H1 (cell line): ENCODE measurements at regions not wholly inside any gene's neighbourhood (a gene's known extent, or its start where the extent isn't known, plus 50 kb on each side); places are given as distances from the start of the nearest gene placed in this dataset.
A peak's percentile ranks its signal among the peaks of the same experiment; 100 is the strongest.

Experiments used
- CTCF ChIA-PET: fragments of 300-600 bp; sonication (Branson Sonifier 250); formaldehyde crosslinking; loops from one replicate; lab custom pipeline; 2021; ENCODE audit not compliant: partially characterized antibody; lab: Charles Lee
- POLR2A ChIA-PET: fragments of 300-600 bp; sonication (Branson Sonifier 250); formaldehyde crosslinking; loops from one replicate; lab custom pipeline; 2021; ENCODE audit warnings: inconsistent platforms; ENCODE audit not compliant: partially characterized antibody; lab: Charles Lee
- DNase-seq, 2 experiments: peaks; one replicate each; pipeline versions ENCODE4 v3.0.0 to v3.0.0-alpha.2; 2010 to 2022; ENCODE audit warnings: low spot score in 2 of 2, low read depth in 1 of 2, mixed read lengths in 1 of 2
- FAIRE-seq: peaks from 2 replicates; lab custom pipeline; 2011; peaks lifted over from hg19 to GRCh38; lab: Jason Lieb, UNC
- H2AFZ ChIP-seq: 2 replicates; pipeline ENCODE4 v1.8.1; 2012; ENCODE audit warnings: low read length, inconsistent platforms
- H2AK5ac ChIP-seq: 2 replicates; pipeline ENCODE4 v1.6.1; 2013; ENCODE audit warnings: low read depth, low read length
- H2BK120ac ChIP-seq: replicated peaks from 2 replicates; pipeline ENCODE3; 2013; ENCODE audit warnings: low read depth, low read length, inconsistent platforms
- H2BK12ac ChIP-seq: 2 replicates; pipeline ENCODE4 v1.6.1; 2013; ENCODE audit warnings: low read depth, low read length
- H2BK15ac ChIP-seq: 2 replicates; pipeline ENCODE4 v1.6.1; 2013; ENCODE audit warnings: low read length
- H2BK20ac ChIP-seq: 2 replicates; pipeline ENCODE4 v1.6.1; 2013; ENCODE audit warnings: low read length
- H2BK5ac ChIP-seq: 2 replicates; pipeline ENCODE4 v1.6.1; 2013; ENCODE audit warnings: low read depth, low read length
- H3K14ac ChIP-seq: 2 replicates; pipeline ENCODE4 v1.6.1; 2013; ENCODE audit warnings: inconsistent platforms; ENCODE audit not compliant: insufficient read length
- H3K18ac ChIP-seq: 2 replicates; pipeline ENCODE4 v1.6.1; 2013; ENCODE audit warnings: low read length; ENCODE audit errors: extremely low read depth
- H3K23ac ChIP-seq: 2 replicates; pipeline ENCODE4 v1.6.1; 2013; ENCODE audit warnings: inconsistent platforms; ENCODE audit not compliant: insufficient read length
- H3K23me2 ChIP-seq: 2 replicates; pipeline ENCODE4 v1.6.1; 2013; ENCODE audit warnings: low read depth, low read length
- H3K27ac ChIP-seq: 2 replicates; pipeline ENCODE4 v1.6.1; 2011; ENCODE audit warnings: low read depth, low read length, inconsistent platforms
- H3K27me3 ChIP-seq, 4 experiments: replicated peaks in 1 of 4; 1 replicate in 1 of 4; 2 replicates in 3 of 4; pipeline versions ENCODE4 v1.6.1 to v1.8.1; 2011 to 2013; ENCODE audit warnings: low read length in 3 of 4, mild to moderate bottlenecking in 3 of 4, inconsistent platforms in 2 of 4, mixed read lengths in 2 of 4, moderate library complexity in 1 of 4; ENCODE audit not compliant: control insufficient read depth in 3 of 4, insufficient read depth in 3 of 4; ENCODE audit errors: extremely low read depth in 1 of 4
- H3K36me3 ChIP-seq, 4 experiments: 2 replicates each; pipeline versions ENCODE4 v1.6.1 to v1.8.1; 2011 to 2013; ENCODE audit warnings: mild to moderate bottlenecking in 4 of 4, low read length in 3 of 4, moderate library complexity in 2 of 4, control low read depth in 1 of 4, inconsistent platforms in 1 of 4; ENCODE audit not compliant: insufficient read depth in 4 of 4, control insufficient read depth in 2 of 4
- H3K4ac ChIP-seq: replicated peaks from 2 replicates; pipeline ENCODE3; 2013; ENCODE audit warnings: low read length, low read depth, mixed read lengths, inconsistent platforms; ENCODE audit not compliant: insufficient read length
- H3K4me1 ChIP-seq, 4 experiments: replicated peaks in 1 of 4; 1 replicate in 1 of 4; 2 replicates in 3 of 4; pipeline versions ENCODE4 v1.6.1 to v1.8.1; 2011 to 2013; ENCODE audit warnings: low read length in 3 of 4, inconsistent platforms in 2 of 4, mixed read lengths in 1 of 4; ENCODE audit not compliant: insufficient read depth in 4 of 4, control insufficient read depth in 3 of 4
- H3K4me2 ChIP-seq, 2 experiments: 2 replicates each; pipeline versions ENCODE4 v1.6.1 to v1.8.1; 2011 to 2013; ENCODE audit warnings: low read depth in 2 of 2, low read length in 2 of 2, control low read depth in 1 of 2, inconsistent platforms in 1 of 2, mild to moderate bottlenecking in 1 of 2; ENCODE audit not compliant: insufficient read depth in 1 of 2
- H3K4me3 ChIP-seq, 4 experiments: fragments of 200-600, 300-600 bp in 1 of 4; sonication (generic), shearing (Covaris generic), sonication (Bioruptor Twin) in 1 of 4; 2 replicates each; pipeline versions ENCODE4 v1.5.1 to v1.8.1; 2011 to 2016; ENCODE audit warnings: low read length in 4 of 4, low read depth in 3 of 4, control low read depth in 2 of 4, inconsistent platforms in 2 of 4, mild to moderate bottlenecking in 2 of 4, mixed read lengths in 1 of 4, moderate library complexity in 1 of 4; ENCODE audit not compliant: insufficient read depth in 2 of 4; ENCODE audit errors: extremely low read depth in 1 of 4
- H3K56ac ChIP-seq: replicated peaks from 2 replicates; pipeline ENCODE3; 2013; ENCODE audit warnings: low read depth, mild to moderate bottlenecking, mixed read lengths, low read length, inconsistent platforms; ENCODE audit not compliant: insufficient read length
- H3K79me1 ChIP-seq: 2 replicates; pipeline ENCODE4 v1.6.1; 2013; ENCODE audit warnings: low read depth, low read length, control low read depth
- H3K79me2 ChIP-seq, 2 experiments: 2 replicates each; pipeline versions ENCODE4 v1.6.1 to v1.8.1; 2012 to 2013; ENCODE audit warnings: low read length in 2 of 2, mild to moderate bottlenecking in 2 of 2, inconsistent platforms in 1 of 2; ENCODE audit not compliant: insufficient read depth in 2 of 2, control insufficient read depth in 1 of 2
- H3K9ac ChIP-seq, 4 experiments: replicated peaks in 1 of 4; 1 replicate in 1 of 4; 2 replicates in 3 of 4; pipeline versions ENCODE4 v1.6.1 to v1.8.1; 2011 to 2013; ENCODE audit warnings: low read depth in 3 of 4, low read length in 3 of 4, control low read depth in 2 of 4, mild to moderate bottlenecking in 2 of 4, moderate library complexity in 2 of 4, inconsistent platforms in 1 of 4; ENCODE audit errors: extremely low read depth in 1 of 4
- H3K9me3 ChIP-seq, 2 experiments: 2 replicates each; pipeline versions ENCODE4 v1.6.1 to v1.8.1; 2012 to 2013; ENCODE audit warnings: mild to moderate bottlenecking in 2 of 2, moderate library complexity in 2 of 2, control low read depth in 1 of 2, inconsistent platforms in 1 of 2, low read depth in 1 of 2, low read length in 1 of 2, mixed read lengths in 1 of 2; ENCODE audit not compliant: insufficient read depth in 2 of 2
- H4K20me1 ChIP-seq, 2 experiments: replicated peaks in 1 of 2; 2 replicates each; pipeline versions ENCODE3 to v1.8.1; 2011 to 2013; ENCODE audit warnings: inconsistent platforms in 2 of 2, low read length in 2 of 2, mild to moderate bottlenecking in 1 of 2; ENCODE audit not compliant: insufficient read depth in 2 of 2, control insufficient read depth in 1 of 2
- H4K5ac ChIP-seq: 2 replicates; pipeline ENCODE4 v1.6.1; 2013; ENCODE audit warnings: low read length, low read depth, mixed read lengths, inconsistent platforms; ENCODE audit not compliant: insufficient read length
- H4K8ac ChIP-seq: 2 replicates; pipeline ENCODE4 v1.8.0; 2013; ENCODE audit warnings: mild to moderate bottlenecking, moderate library complexity, low read length, inconsistent platforms; ENCODE audit not compliant: insufficient read depth; ENCODE audit errors: extremely low read depth
- H4K91ac ChIP-seq: replicated peaks from 2 replicates; pipeline ENCODE3; 2013; ENCODE audit warnings: low read length, mixed read lengths, inconsistent platforms; ENCODE audit not compliant: insufficient read length
- BRCA1 ChIP-seq: IDR thresholded peaks from 2 replicates; pipeline ENCODE4 v1.6.1; 2012; ENCODE audit warnings: low read depth, low read length, improper control_type of control experiment
- GABPA ChIP-seq: IDR thresholded peaks from 2 replicates; pipeline ENCODE4 v1.6.1; 2011; ENCODE audit warnings: mild to moderate bottlenecking, low read length, moderate library complexity, borderline replicate concordance; ENCODE audit not compliant: insufficient read depth
- HDAC6 ChIP-seq: IDR thresholded peaks from one replicate; pipeline ENCODE4 v1.7.1; 2012; ENCODE audit warnings: low read depth, mild to moderate bottlenecking, inconsistent platforms, low read length, moderate library complexity
- JUND ChIP-seq: IDR thresholded peaks from 2 replicates; pipeline ENCODE4 v1.6.1; 2011; ENCODE audit warnings: mild to moderate bottlenecking, improper control_type of control experiment, low read length
- KDM1A ChIP-seq: fragments of 200-600, 300-600 bp; sonication (generic); IDR thresholded peaks from 2 replicates; pipeline ENCODE4 v1.7.1; 2016; ENCODE audit warnings: mild to moderate bottlenecking, low read length, borderline replicate concordance
- KDM5A ChIP-seq: fragments of 200-600 bp; IDR thresholded peaks from 2 replicates; pipeline ENCODE4 v1.7.1; 2012; ENCODE audit warnings: mild to moderate bottlenecking, low read length, inconsistent platforms, mixed read lengths
- MAFK ChIP-seq: IDR thresholded peaks from 2 replicates; pipeline ENCODE4 v1.6.1; 2012; ENCODE audit warnings: low read depth, mild to moderate bottlenecking, improper control_type of control experiment, low read length
- SIN3A ChIP-seq, 2 experiments: IDR thresholded peaks in 1 of 2; conservative IDR thresholded peaks in 1 of 2; 2 replicates each; pipeline ENCODE4 v1.6.1; 2011 to 2012; ENCODE audit warnings: low read length in 2 of 2, improper control_type of control experiment in 1 of 2, low read depth in 1 of 2, mild to moderate bottlenecking in 1 of 2
- SIRT6 ChIP-seq: IDR thresholded peaks from one replicate; pipeline ENCODE4 v1.7.1; 2012; ENCODE audit warnings: low read length, inconsistent platforms
- SIX5 ChIP-seq: IDR thresholded peaks from 2 replicates; pipeline ENCODE4 v1.6.1; 2011; ENCODE audit warnings: mild to moderate bottlenecking, low read depth, low read length
- SP1 ChIP-seq: IDR thresholded peaks from 2 replicates; pipeline ENCODE4 v1.6.1; 2011; ENCODE audit warnings: low read depth, low read length
- SRF ChIP-seq: IDR thresholded peaks from 2 replicates; pipeline ENCODE4 v1.6.1; 2011; ENCODE audit warnings: mild to moderate bottlenecking, low read depth, low read length, moderate library complexity
- TEAD4 ChIP-seq: IDR thresholded peaks from 2 replicates; pipeline ENCODE4 v1.6.1; 2012; ENCODE audit warnings: low read depth, low read length, inconsistent platforms, mixed read lengths
- ZNF274 ChIP-seq: IDR thresholded peaks from 2 replicates; pipeline ENCODE4 v1.7.0; 2012; ENCODE audit warnings: low read length, borderline replicate concordance; ENCODE audit errors: extremely low read depth
- WGBS, 2 experiments: shearing (Covaris generic) in 1 of 2; methylation state at CpG; one replicate each; pipeline versions ENCODE4 v1.1.6 to v1.1.7; 2013 to 2015; ENCODE audit warnings: low lambda C conversion rate in 2 of 2, mixed read lengths in 2 of 2, inconsistent platforms in 1 of 2, low coverage in 1 of 2, missing lambda C conversion rate in 1 of 2; ENCODE audit not compliant: insufficient replicate concordance in 2 of 2, insufficient coverage in 1 of 2, insufficient read length in 1 of 2; ENCODE audit errors: extremely low coverage in 1 of 2, missing lambda C conversion rate in 1 of 2; 5-methylcytosine and 5-hydroxymethylcytosine counted together
- TF ChIP-seq, protein P1 (sequence below): IDR thresholded peaks from 2 replicates; pipeline ENCODE4 v1.6.1; 2012; ENCODE audit warnings: inconsistent platforms

DNA sequence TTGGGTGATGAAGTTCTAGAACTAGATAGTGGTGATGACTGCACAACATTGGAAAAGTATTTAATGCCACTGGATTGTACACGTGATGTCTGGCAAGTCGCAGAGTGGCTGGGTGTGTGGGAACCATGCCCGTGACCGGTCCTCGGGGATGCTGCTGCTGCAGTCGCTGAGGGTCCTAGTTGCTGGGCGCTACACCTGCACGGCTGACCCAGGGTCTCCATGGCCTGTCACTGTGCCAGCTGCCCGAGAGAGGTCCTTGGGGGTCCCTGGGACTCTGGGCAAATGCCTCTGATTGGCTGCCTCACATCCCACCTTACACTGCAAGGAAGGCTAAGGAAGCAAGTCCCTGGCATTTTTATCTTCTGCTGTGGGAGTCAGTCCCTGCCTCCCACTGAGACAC, 109.1 kb upstream of the PABPC3 start:
- WGBS, 2 experiments = 87% methylated on average over 9 of the region's 9 CpGs; no CpG with 5 or more reads in 1 of the 2 experiments
- no peak overlapping the region for H2AK5ac ChIP-seq
- no peaks in the 10 kb centered on the region for H3K9me3 ChIP-seq
- FAIRE-seq (no peak), DNase-seq (no peak)
- H4K20me1 ChIP-seq = no peaks in the 10 kb centered on the region
- no peak overlapping the region for H3K56ac ChIP-seq
- POLR2A ChIA-PET = no interaction called here
- H3K27ac ChIP-seq = no peak overlapping the region
- H2BK15ac ChIP-seq = 0 out of 2 replicates have a peak overlapping the region, but pooled peaks have one; percentile 10
- no peaks in the 10 kb centered on the region for H3K36me3 ChIP-seq
- H2BK12ac ChIP-seq = no peak overlapping the region
- no peak overlapping the region for H2BK5ac ChIP-seq
- H2AFZ ChIP-seq = no peak overlapping the region
- no peaks in the 10 kb centered on the region for H3K79me1 ChIP-seq
- no peak overlapping the region for H3K9ac ChIP-seq
- H3K79me2 ChIP-seq = no peaks in the 10 kb centered on the region
- no peak overlapping the region for H3K4ac ChIP-seq
- no peak overlapping the region for H4K91ac ChIP-seq
- no peaks in the 10 kb centered on the region; the same call in 1 of the 2 replicates for H3K23me2 ChIP-seq
- no peak overlapping the region for H3K14ac ChIP-seq
- no peak overlapping the region for H4K5ac ChIP-seq
- H3K4me2 ChIP-seq = no peak overlapping the region
- no peak overlapping the region for H4K8ac ChIP-seq
- H2BK120ac ChIP-seq = no peak overlapping the region
- peaks cover 0 to 7% (median 2%) of the 10 kb centered on the region in 4 experiments; a peak in 4 of 7 replicates for H3K4me1 ChIP-seq
- no peak overlapping the region for H2BK20ac ChIP-seq
- H3K18ac ChIP-seq = no peak overlapping the region
- peaks cover 0 to 3% (median 0%) of the 10 kb centered on the region in 4 experiments; a peak in 1 of 7 replicates for H3K27me3 ChIP-seq
- CTCF ChIA-PET = interaction anchor here (1.2 to 5.1 kb wide), 3 partner anchors 8 to 245 kb away, joined by 3 to 26 read pairs (median 3); no protein-coding TSS in a partner anchor
- H3K4me3 ChIP-seq = no peak overlapping the region
- no peak overlapping the region for H3K23ac ChIP-seq
- TF ChIP-seq SIX5 (no peak), GABPA (no peak), JUND (no peak), MAFK (no peak), SIN3A (conservative IDR thresholded peaks at IDR 0.05 in 1 of 2, IDR thresholded peaks at IDR 0.05 in 1 of 2; ENCODE audit: low read depth in 1 of 2, low read length in 2 of 2) (no peak), SIRT6 (no peak), TEAD4 (no peak), BRCA1 (no peak), SP1 (no peak), HDAC6 (no peak), SRF (no peak), KDM1A (no peak), ZNF274 (no peak), KDM5A (no peak)
- TF ChIP-seq, protein P1, sequence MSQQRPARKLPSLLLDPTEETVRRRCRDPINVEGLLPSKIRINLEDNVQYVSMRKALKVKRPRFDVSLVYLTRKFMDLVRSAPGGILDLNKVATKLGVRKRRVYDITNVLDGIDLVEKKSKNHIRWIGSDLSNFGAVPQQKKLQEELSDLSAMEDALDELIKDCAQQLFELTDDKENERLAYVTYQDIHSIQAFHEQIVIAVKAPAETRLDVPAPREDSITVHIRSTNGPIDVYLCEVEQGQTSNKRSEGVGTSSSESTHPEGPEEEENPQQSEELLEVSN = no peak
